ENCODE measurements at regions not wholly inside any gene's neighbourhood (a gene's known extent, or its start where the extent isn't known, plus 50 kb on each side); places are given as distances from the start of the nearest gene placed in this dataset.

- TF ChIP-seq, protein P1, sequence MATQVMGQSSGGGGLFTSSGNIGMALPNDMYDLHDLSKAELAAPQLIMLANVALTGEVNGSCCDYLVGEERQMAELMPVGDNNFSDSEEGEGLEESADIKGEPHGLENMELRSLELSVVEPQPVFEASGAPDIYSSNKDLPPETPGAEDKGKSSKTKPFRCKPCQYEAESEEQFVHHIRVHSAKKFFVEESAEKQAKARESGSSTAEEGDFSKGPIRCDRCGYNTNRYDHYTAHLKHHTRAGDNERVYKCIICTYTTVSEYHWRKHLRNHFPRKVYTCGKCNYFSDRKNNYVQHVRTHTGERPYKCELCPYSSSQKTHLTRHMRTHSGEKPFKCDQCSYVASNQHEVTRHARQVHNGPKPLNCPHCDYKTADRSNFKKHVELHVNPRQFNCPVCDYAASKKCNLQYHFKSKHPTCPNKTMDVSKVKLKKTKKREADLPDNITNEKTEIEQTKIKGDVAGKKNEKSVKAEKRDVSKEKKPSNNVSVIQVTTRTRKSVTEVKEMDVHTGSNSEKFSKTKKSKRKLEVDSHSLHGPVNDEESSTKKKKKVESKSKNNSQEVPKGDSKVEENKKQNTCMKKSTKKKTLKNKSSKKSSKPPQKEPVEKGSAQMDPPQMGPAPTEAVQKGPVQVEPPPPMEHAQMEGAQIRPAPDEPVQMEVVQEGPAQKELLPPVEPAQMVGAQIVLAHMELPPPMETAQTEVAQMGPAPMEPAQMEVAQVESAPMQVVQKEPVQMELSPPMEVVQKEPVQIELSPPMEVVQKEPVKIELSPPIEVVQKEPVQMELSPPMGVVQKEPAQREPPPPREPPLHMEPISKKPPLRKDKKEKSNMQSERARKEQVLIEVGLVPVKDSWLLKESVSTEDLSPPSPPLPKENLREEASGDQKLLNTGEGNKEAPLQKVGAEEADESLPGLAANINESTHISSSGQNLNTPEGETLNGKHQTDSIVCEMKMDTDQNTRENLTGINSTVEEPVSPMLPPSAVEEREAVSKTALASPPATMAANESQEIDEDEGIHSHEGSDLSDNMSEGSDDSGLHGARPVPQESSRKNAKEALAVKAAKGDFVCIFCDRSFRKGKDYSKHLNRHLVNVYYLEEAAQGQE (tag by site-specific recombination; IDR thresholded peaks at IDR 0.05), result no peak
- TF ChIP-seq ZNF274 (IDR thresholded peaks at IDR 0.05; ENCODE audit: low read length) (no peak), ZNF274 (tag by site-specific recombination; IDR thresholded peaks at IDR 0.05; ENCODE audit: borderline replicate concordance) (no peak), ZNF354C (tag by site-specific recombination; IDR thresholded peaks at IDR 0.05; ENCODE audit: borderline replicate concordance, low read depth) (no peak)
Measured at GRCh38 chr5:105905392-105905791, 1765.3 kb downstream of the EFNA5 start (continued).

- Histone ChIP-seq H3K4me1 (ENCODE audit: control insufficient read depth, insufficient read depth, low read length) (peaks cover 3% of the 10 kb centered on the region; the same call in 1 of the 2 replicates), H3K27ac (ENCODE audit: extremely low read depth, low read depth, low read length) (no peak overlapping the region), H3K4me3 (ENCODE audit: low read depth, low read length) (no peak overlapping the region), H3K9me3 (ENCODE audit: control insufficient read depth, insufficient read depth, low read depth, low read length) (no peaks in the 10 kb centered on the region), H3K36me3 (ENCODE audit: control insufficient read depth in 2 of 2, insufficient read depth in 1 of 2, low read length in 2 of 2) (no peaks in the 10 kb centered on the region)
- POLR2A ChIA-PET, result no interaction called here
- CTCF ChIA-PET, result interaction anchor here (0.6 kb wide), 1 partner anchor 121 kb away, joined by 4 read pairs; no protein-coding TSS in a partner anchor
- TF ChIP-seq ZNF394 (tag by site-specific recombination; IDR thresholded peaks at IDR 0.05; ENCODE audit: borderline replicate concordance) (no peak), ZEB2 (tag by site-specific recombination; IDR thresholded peaks at IDR 0.05) (no peak), SCRT1 (tag by site-specific recombination; IDR thresholded peaks at IDR 0.05; ENCODE audit: borderline replicate concordance) (no peak), PRDM1 (tag by site-specific recombination; IDR thresholded peaks at IDR 0.05) (no peak), GLIS2 (tag by site-specific recombination; IDR thresholded peaks at IDR 0.05) (no peak), ZNF24 (tag by site-specific recombination; IDR thresholded peaks at IDR 0.05) (no peak), ZNF747 (tag by site-specific recombination; IDR thresholded peaks at IDR 0.05) (no peak), ZNF596 (tag by site-specific recombination; IDR thresholded peaks at IDR 0.05) (no peak), ZNF146 (tag by site-specific recombination; IDR thresholded peaks at IDR 0.05) (no peak), ZNF292 (tag by site-specific recombination; IDR thresholded peaks at IDR 0.05; ENCODE audit: borderline replicate concordance, low read depth) (no peak), ZNF501 (tag by site-specific recombination; IDR thresholded peaks at IDR 0.05) (no peak), ZNF560 (tag by site-specific recombination; IDR thresholded peaks at IDR 0.05; ENCODE audit: borderline replicate concordance) (no peak), GLIS1 (tag by site-specific recombination; IDR thresholded peaks at IDR 0.05) (no peak)
- TF ChIP-seq, protein P2, sequence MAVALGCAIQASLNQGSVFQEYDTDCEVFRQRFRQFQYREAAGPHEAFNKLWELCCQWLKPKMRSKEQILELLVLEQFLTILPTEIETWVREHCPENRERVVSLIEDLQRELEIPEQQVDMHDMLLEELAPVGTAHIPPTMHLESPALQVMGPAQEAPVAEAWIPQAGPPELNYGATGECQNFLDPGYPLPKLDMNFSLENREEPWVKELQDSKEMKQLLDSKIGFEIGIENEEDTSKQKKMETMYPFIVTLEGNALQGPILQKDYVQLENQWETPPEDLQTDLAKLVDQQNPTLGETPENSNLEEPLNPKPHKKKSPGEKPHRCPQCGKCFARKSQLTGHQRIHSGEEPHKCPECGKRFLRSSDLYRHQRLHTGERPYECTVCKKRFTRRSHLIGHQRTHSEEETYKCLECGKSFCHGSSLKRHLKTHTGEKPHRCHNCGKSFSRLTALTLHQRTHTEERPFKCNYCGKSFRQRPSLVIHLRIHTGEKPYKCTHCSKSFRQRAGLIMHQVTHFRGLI (tag by site-specific recombination; IDR thresholded peaks at IDR 0.05), result no peak
Measured at GRCh38 chr5:105903069-105903468, 1767.7 kb downstream of the EFNA5 start.

DNA sequence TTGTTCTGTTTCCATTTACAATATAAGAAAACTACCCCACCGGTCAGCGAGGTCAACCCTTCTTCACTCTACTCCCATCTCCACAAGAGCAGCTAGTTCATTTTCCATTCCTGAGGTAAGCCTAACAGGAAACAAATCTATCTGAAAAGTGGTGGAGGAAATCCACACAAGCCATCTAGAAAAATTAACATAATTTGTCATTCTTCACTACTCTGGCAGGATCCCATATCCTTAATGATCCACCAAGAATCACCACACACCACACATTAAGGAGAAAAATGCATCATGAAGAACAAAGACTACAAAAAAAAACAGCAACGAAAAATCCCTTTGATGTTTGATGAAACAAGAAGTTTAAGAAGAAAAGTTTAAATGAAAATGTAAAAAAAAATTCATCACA lies 1771.0 kb downstream of the EFNA5 start:
- no peaks in the 10 kb centered on the region for H3K4me1 ChIP-seq (ENCODE audit: control insufficient read depth, insufficient read depth, low read length)
- H3K27ac ChIP-seq (ENCODE audit: extremely low read depth, low read depth, low read length), result no peak overlapping the region
- H3K9me3 ChIP-seq (ENCODE audit: control insufficient read depth, insufficient read depth, low read depth, low read length), result no peaks in the 10 kb centered on the region
- no peaks in the 10 kb centered on the region for H3K36me3 ChIP-seq (ENCODE audit: control insufficient read depth in 2 of 2, insufficient read depth in 1 of 2, low read length in 2 of 2)
- ChIA-PET CTCF (no interaction called here), POLR2A (no interaction called here)
- no peak overlapping the region for H3K4me3 ChIP-seq (ENCODE audit: low read depth, low read length)
- TF ChIP-seq PATZ1 (tag by site-specific recombination; IDR thresholded peaks at IDR 0.05) (no peak), ZNF473 (tag by site-specific recombination; IDR thresholded peaks at IDR 0.05) (no peak), ZNF843 (tag by site-specific recombination; IDR thresholded peaks at IDR 0.05) (no peak), HOXA7 (CRISPR knock-in tag; IDR thresholded peaks at IDR 0.05; ENCODE audit: borderline replicate concordance) (no peak), ZNF121 (tag by site-specific recombination; IDR thresholded peaks at IDR 0.05) (no peak), ZNF169 (tag by site-specific recombination; IDR thresholded peaks at IDR 0.05) (no peak), EGR2 (tag by site-specific recombination; IDR thresholded peaks at IDR 0.05; ENCODE audit: low read depth) (no peak), ZNF132 (tag by site-specific recombination; IDR thresholded peaks at IDR 0.05; ENCODE audit: borderline replicate concordance) (no peak)
- TF ChIP-seq, protein P3, sequence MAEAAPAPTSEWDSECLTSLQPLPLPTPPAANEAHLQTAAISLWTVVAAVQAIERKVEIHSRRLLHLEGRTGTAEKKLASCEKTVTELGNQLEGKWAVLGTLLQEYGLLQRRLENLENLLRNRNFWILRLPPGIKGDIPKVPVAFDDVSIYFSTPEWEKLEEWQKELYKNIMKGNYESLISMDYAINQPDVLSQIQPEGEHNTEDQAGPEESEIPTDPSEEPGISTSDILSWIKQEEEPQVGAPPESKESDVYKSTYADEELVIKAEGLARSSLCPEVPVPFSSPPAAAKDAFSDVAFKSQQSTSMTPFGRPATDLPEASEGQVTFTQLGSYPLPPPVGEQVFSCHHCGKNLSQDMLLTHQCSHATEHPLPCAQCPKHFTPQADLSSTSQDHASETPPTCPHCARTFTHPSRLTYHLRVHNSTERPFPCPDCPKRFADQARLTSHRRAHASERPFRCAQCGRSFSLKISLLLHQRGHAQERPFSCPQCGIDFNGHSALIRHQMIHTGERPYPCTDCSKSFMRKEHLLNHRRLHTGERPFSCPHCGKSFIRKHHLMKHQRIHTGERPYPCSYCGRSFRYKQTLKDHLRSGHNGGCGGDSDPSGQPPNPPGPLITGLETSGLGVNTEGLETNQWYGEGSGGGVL (tag by site-specific recombination; IDR thresholded peaks at IDR 0.05), result no peak

Measured in HEK293 (cell line).